MM.1S (cell line): ENCODE measurements at regions not wholly inside any gene's neighbourhood (a gene's known extent, or its start where the extent isn't known, plus 50 kb on each side); places are given as distances from the start of the nearest gene placed in this dataset.

Source experiments
- DNase-seq: peaks from one replicate; pipeline ENCODE4 v3.0.0-alpha.2; 2015
- H2AFZ ChIP-seq: fragments of 300-600 bp; sonication (generic); 2 replicates; pipeline ENCODE4 v1.6.0; 2016; ENCODE audit warnings: antibody characterized with exemption, low read length
- H3F3A ChIP-seq: fragments of 300-600 bp; sonication (generic); 2 replicates; pipeline ENCODE4 v1.6.1; 2016; ENCODE audit warnings: mild to moderate bottlenecking, antibody characterized with exemption, low read length, moderate library complexity, mixed read lengths; ENCODE audit not compliant: insufficient read depth
- H3K27ac ChIP-seq: fragments of 300-600 bp; sonication (generic); 2 replicates; pipeline ENCODE4 v1.5.1; 2016; ENCODE audit warnings: mild to moderate bottlenecking, low read length
- H3K27me3 ChIP-seq: fragments of 300-600 bp; sonication (generic); replicated peaks from 2 replicates; pipeline ENCODE4 v1.6.0; 2016; ENCODE audit warnings: low read length; ENCODE audit not compliant: insufficient read depth
- H3K36me3 ChIP-seq: fragments of 300-600 bp; sonication (generic); replicated peaks from 2 replicates; pipeline ENCODE4 v1.6.1; 2016; ENCODE audit warnings: mild to moderate bottlenecking, low read length, mixed read lengths; ENCODE audit not compliant: insufficient read depth
- H3K4me1 ChIP-seq: fragments of 300-600 bp; sonication (generic); 2 replicates; pipeline ENCODE4 v1.6.1; 2016; ENCODE audit warnings: low read length, mixed read lengths
- H3K4me2 ChIP-seq: fragments of 300-600 bp; sonication (generic); 2 replicates; pipeline ENCODE4 v1.6.0; 2016; ENCODE audit warnings: low read depth, low read length
- H3K4me3 ChIP-seq: fragments of 300-600 bp; sonication (generic); 2 replicates; pipeline ENCODE4 v1.5.1; 2016; ENCODE audit warnings: low read length, mixed read lengths
- H3K79me2 ChIP-seq: fragments of 300-600 bp; sonication (generic); 2 replicates; pipeline ENCODE4 v1.6.1; 2016; ENCODE audit warnings: mixed run types, low read length, mixed read lengths
- H3K9ac ChIP-seq: fragments of 300-600 bp; sonication (generic); 2 replicates; pipeline ENCODE4 v1.6.1; 2016; ENCODE audit warnings: low read length, mixed read lengths
- H3K9me2 ChIP-seq: fragments of 300-600 bp; sonication (generic); replicated peaks from 2 replicates; pipeline ENCODE4 v1.6.1; 2016; ENCODE audit warnings: mild to moderate bottlenecking, low read length, mixed read lengths; ENCODE audit not compliant: insufficient read depth
- H3K9me3 ChIP-seq: fragments of 300-600 bp; sonication (generic); replicated peaks from 2 replicates; pipeline ENCODE4 v1.6.1; 2016; ENCODE audit warnings: mild to moderate bottlenecking, low read length, mixed read lengths; ENCODE audit not compliant: insufficient read depth
- H4K20me1 ChIP-seq: fragments of 300-600 bp; sonication (generic); 2 replicates; pipeline ENCODE4 v1.6.1; 2016; ENCODE audit warnings: mild to moderate bottlenecking, low read length, moderate library complexity, mixed read lengths; ENCODE audit not compliant: insufficient read depth
- CTCF ChIP-seq: fragments of 300-600 bp; sonication (generic); IDR thresholded peaks from 2 replicates; pipeline ENCODE4 v1.5.1; 2016; ENCODE audit warnings: antibody characterized with exemption, low read length, mixed read lengths
- EZH2 ChIP-seq: fragments of 300-600 bp; sonication (generic); optimal IDR thresholded peaks from 2 replicates; pipeline ENCODE3; 2017; ENCODE audit warnings: low read depth, mild to moderate bottlenecking, antibody characterized with exemption, low read length, mixed read lengths
- EZH2phosphoT487 ChIP-seq: fragments of 300-600 bp; sonication (generic); IDR thresholded peaks from 2 replicates; pipeline ENCODE4 v1.6.1; 2018; ENCODE audit warnings: antibody characterized with exemption, low read length

DNA sequence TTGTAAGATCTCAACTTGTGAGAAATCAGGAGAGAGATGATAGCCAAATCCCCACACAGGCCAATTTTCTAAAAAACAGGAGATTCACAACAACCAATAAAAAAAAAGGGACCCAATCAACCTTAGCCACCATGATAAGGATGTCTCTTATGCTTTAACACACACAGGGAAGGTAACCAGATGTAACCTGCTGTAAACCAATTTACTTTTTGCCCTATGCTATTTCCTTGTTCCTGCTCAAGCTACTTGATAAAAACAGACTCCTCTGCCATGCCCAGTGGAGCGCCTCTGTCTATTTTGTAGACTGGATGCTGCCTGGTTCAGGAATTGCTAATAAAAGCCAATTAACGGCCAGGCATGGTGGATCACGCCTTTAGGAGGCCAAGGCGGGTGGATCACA, 123.5 kb upstream of the NPVF start:
- Histone ChIP-seq H3K4me2 (no peak overlapping the region), H3K4me3 (no peak overlapping the region), H3K27me3 (no peaks in the 10 kb centered on the region), H4K20me1 (no peaks in the 10 kb centered on the region), H3F3A (no peaks in the 10 kb centered on the region), H3K9me2 (no peaks in the 10 kb centered on the region; the same call in 1 of the 2 replicates), H2AFZ (no peak overlapping the region), H3K79me2 (no peaks in the 10 kb centered on the region), H3K9me3 (no peaks in the 10 kb centered on the region), H3K4me1 (no peaks in the 10 kb centered on the region), H3K36me3 (no peaks in the 10 kb centered on the region), H3K27ac (no peak overlapping the region), H3K9ac (no peak overlapping the region)
- TF ChIP-seq CTCF (no peak), EZH2phosphoT487 (no peak), EZH2 (no peak)
- no peak for DNase-seq

DNA sequence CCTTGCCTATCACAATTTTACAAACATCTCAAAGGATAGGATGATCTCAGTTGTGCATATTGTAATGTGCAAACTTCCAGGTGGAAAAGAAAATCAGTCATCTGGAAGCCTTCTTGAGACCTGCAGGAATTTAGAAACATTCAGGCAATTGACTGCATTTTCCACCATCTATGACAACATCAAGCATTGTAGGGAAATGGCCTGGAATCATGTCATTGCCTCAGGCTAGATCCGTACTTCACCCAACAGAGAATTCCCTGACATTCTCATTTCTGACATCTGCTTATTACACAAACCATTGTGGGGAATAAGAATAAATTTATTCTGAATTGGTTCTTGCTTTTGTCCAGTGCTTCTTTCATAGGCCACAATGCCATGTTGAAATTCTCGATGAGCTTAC, 124.9 kb upstream of the NPVF start:
- no peaks in the 10 kb centered on the region for H3K9me3 ChIP-seq
- H3K9me2 ChIP-seq: no peaks in the 10 kb centered on the region
- DNase-seq: no peak
- H3K79me2 ChIP-seq: no peaks in the 10 kb centered on the region
- no peak overlapping the region for H3K4me2 ChIP-seq
- no peaks in the 10 kb centered on the region for H3F3A ChIP-seq
- no peak overlapping the region for H3K27ac ChIP-seq
- H4K20me1 ChIP-seq: no peaks in the 10 kb centered on the region
- H2AFZ ChIP-seq: no peak overlapping the region
- no peak overlapping the region for H3K9ac ChIP-seq
- H3K27me3 ChIP-seq: no peaks in the 10 kb centered on the region
- no peak overlapping the region for H3K4me3 ChIP-seq
- no peak for TF ChIP-seq CTCF
- TF ChIP-seq EZH2phosphoT487: no peak
- TF ChIP-seq EZH2: no peak
- no peaks in the 10 kb centered on the region for H3K36me3 ChIP-seq
- H3K4me1 ChIP-seq: no peaks in the 10 kb centered on the region

DNA sequence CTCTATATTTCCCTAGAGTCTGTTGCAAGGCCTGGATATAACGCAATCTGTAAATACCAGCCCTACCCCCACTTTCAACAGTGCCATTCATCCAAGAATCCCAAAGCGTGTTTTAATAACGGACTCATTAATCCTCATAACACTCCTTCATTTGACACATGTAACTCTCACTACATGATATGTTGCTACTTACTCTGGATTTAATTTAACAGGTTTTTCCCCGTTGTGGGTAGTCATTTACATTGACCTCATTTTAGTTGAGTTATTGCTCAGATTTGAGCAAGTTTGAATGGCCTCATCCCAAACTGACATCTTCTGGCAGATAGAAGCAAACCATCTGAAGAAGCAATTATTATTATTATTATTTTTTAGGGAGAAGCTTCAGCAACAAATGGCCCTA, 125.4 kb upstream of the NPVF start:
- Histone ChIP-seq H4K20me1 (no peaks in the 10 kb centered on the region), H3K27me3 (no peaks in the 10 kb centered on the region), H3K36me3 (no peaks in the 10 kb centered on the region), H3K9me3 (no peaks in the 10 kb centered on the region), H2AFZ (no peak overlapping the region), H3K79me2 (no peaks in the 10 kb centered on the region), H3F3A (no peaks in the 10 kb centered on the region), H3K4me1 (no peaks in the 10 kb centered on the region), H3K4me2 (no peak overlapping the region), H3K27ac (no peak overlapping the region), H3K9me2 (no peaks in the 10 kb centered on the region), H3K4me3 (no peak overlapping the region), H3K9ac (no peak overlapping the region)
- no peak for TF ChIP-seq CTCF
- no peak for TF ChIP-seq EZH2phosphoT487
- TF ChIP-seq EZH2: no peak
- DNase-seq: no peak
